CD4-positive, alpha-beta T cell (primary cell): ENCODE measurements at regions not wholly inside any gene's neighbourhood (a gene's known extent, or its start where the extent isn't known, plus 50 kb on each side); places are given as distances from the start of the nearest gene placed in this dataset.

Source experiments
- ATAC-seq: fragments of 200-7000 bp; cut with Tn5 transposase; one replicate; pipeline ENCODE4 v1.10.0; 2022; ENCODE audit warnings: mild to moderate bottlenecking; ENCODE audit not compliant: poor library complexity
- CTCF ChIA-PET: fragments of 350-600 bp; sonication (Branson Sonifier 250); formaldehyde crosslinking; loops from one replicate; lab custom pipeline; 2021; ENCODE audit warnings: antibody characterized with exemption, inconsistent platforms; lab: Charles Lee
- POLR2A ChIA-PET: fragments of 350-600 bp; sonication (Branson Sonifier 250); formaldehyde crosslinking; loops from one replicate; lab custom pipeline; 2021; ENCODE audit warnings: antibody characterized with exemption, inconsistent platforms; lab: Charles Lee
- DNase-seq, 14 experiments: peaks; one replicate each; pipeline ENCODE4 v3.0.0-alpha.2; 2013 to 2020; ENCODE audit warnings: mixed read lengths in 2 of 14
- H3K27ac ChIP-seq, 2 donors: one replicate each; pipeline versions ENCODE4 v1.5.1 to v1.7.0; 2013; ENCODE audit warnings: low read length in 2 of 2, low read depth in 1 of 2, mild to moderate bottlenecking in 1 of 2
- H3K27me3 ChIP-seq, 2 experiments: 1 replicate in 1 of 2; 2 replicates in 1 of 2; pipeline versions ENCODE4 v1.6.1 to v1.7.0; 2013; ENCODE audit warnings: low read length in 2 of 2, control low read depth in 1 of 2, mild to moderate bottlenecking in 1 of 2, moderate library complexity in 1 of 2; ENCODE audit not compliant: insufficient read depth in 2 of 2, control insufficient read depth in 1 of 2
- H3K36me3 ChIP-seq: one replicate; pipeline ENCODE4 v1.6.1; 2013; ENCODE audit warnings: low read length, control low read depth; ENCODE audit not compliant: insufficient read depth
- H3K4me1 ChIP-seq: one replicate; pipeline ENCODE4 v1.6.1; 2013; ENCODE audit warnings: low read length, control low read depth; ENCODE audit not compliant: insufficient read depth
- H3K4me3 ChIP-seq: one replicate; pipeline ENCODE4 v1.5.1; 2013; ENCODE audit warnings: mild to moderate bottlenecking, low read length, moderate library complexity
- H3K9me3 ChIP-seq, 2 experiments: 1 replicate in 1 of 2; 2 replicates in 1 of 2; pipeline versions ENCODE4 v1.6.1 to v1.7.0; 2013; ENCODE audit warnings: low read length in 2 of 2, mild to moderate bottlenecking in 2 of 2, control low read depth in 1 of 2, moderate library complexity in 1 of 2; ENCODE audit not compliant: control insufficient read depth in 1 of 2, insufficient read depth in 1 of 2
- H3K27ac Mint-ChIP-seq: one replicate; pipeline ENCODE4 v1.8.0; 2020; ENCODE audit warnings: mixed read lengths
- H3K27me3 Mint-ChIP-seq: one replicate; pipeline ENCODE4 v1.8.0; 2021; ENCODE audit warnings: mixed read lengths
- H3K36me3 Mint-ChIP-seq: one replicate; pipeline ENCODE4 v1.8.0; 2021; ENCODE audit warnings: low read depth, mixed read lengths
- H3K4me1 Mint-ChIP-seq: one replicate; pipeline ENCODE4 v1.8.0; 2021; ENCODE audit warnings: low read depth, mixed read lengths
- H3K4me3 Mint-ChIP-seq: one replicate; pipeline ENCODE4 v1.8.0; 2020; ENCODE audit warnings: mild to moderate bottlenecking, mixed read lengths
- H3K9me3 Mint-ChIP-seq: one replicate; pipeline ENCODE4 v1.8.0; 2020; ENCODE audit warnings: mixed read lengths
- CTCF ChIP-seq: fragments of 200-600 bp; IDR thresholded peaks from one replicate; pipeline ENCODE4 v1.8.0; 2022; ENCODE audit warnings: antibody characterized with exemption, mild to moderate bottlenecking
- intact Hi-C, 2 experiments: fragments of 100-400 bp; cut with DNase I in 1 of 2; cut with micrococcal nuclease in 1 of 2; formaldehyde crosslinking; loops; one replicate each; pipeline versions ENCODE4 v1.15.1 to v1.9.0; 2023 to 2025; cut with DNase I, micrococcal nuclease

- POLR2A ChIA-PET = no interaction called here
- intact Hi-C loops = loop anchor here in 1 of 2 experiments (5.0 to 10.0 kb wide), 2 partner anchors 80 to 288 kb away; no protein-coding TSS in a partner anchor
- no peak for ATAC-seq
- H3K4me1 Mint-ChIP-seq = peaks cover 20% of the 10 kb centered on the region
- H3K27me3 Mint-ChIP-seq = no peaks in the 10 kb centered on the region
- H3K36me3 ChIP-seq = no peaks in the 10 kb centered on the region
- H3K4me3 ChIP-seq = no peak overlapping the region
- H3K27ac ChIP-seq = no peak overlapping the region
- no peak overlapping the region for H3K4me3 Mint-ChIP-seq
- CTCF ChIA-PET = no interaction called here
- H3K9me3 Mint-ChIP-seq = no peaks in the 10 kb centered on the region
- H3K27ac Mint-ChIP-seq = no peak overlapping the region
- TF ChIP-seq CTCF = no peak
- H3K27me3 ChIP-seq = no peaks in the 10 kb centered on the region
- H3K36me3 Mint-ChIP-seq = no peaks in the 10 kb centered on the region
- DNase-seq = no peak
- H3K9me3 ChIP-seq = no peaks in the 10 kb centered on the region
- H3K4me1 ChIP-seq = peaks cover 16% of the 10 kb centered on the region
Observed at GRCh38 chr1:91594383-91595055, 93.9 kb downstream of the CDC7 start.

- no peaks in the 10 kb centered on the region for H3K9me3 Mint-ChIP-seq
- no peaks in the 10 kb centered on the region for H3K36me3 Mint-ChIP-seq
- POLR2A ChIA-PET = no interaction called here
- intact Hi-C loops = loop anchor here in 1 of 2 experiments (10.0 kb wide), 1 partner anchor 82 kb away; no protein-coding TSS in a partner anchor
- no peak overlapping the region for H3K27ac ChIP-seq
- no peak for DNase-seq
- H3K4me1 Mint-ChIP-seq = peaks cover 12% of the 10 kb centered on the region
- no peak overlapping the region for H3K4me3 ChIP-seq
- no peak overlapping the region for H3K27ac Mint-ChIP-seq
- CTCF ChIA-PET = no interaction called here
- no peak for TF ChIP-seq CTCF
- H3K4me1 ChIP-seq = peaks cover 11% of the 10 kb centered on the region
- H3K4me3 Mint-ChIP-seq = no peak overlapping the region
- ATAC-seq = no peak
- no peaks in the 10 kb centered on the region for H3K9me3 ChIP-seq
- H3K27me3 Mint-ChIP-seq = no peaks in the 10 kb centered on the region
- no peaks in the 10 kb centered on the region for H3K36me3 ChIP-seq
- no peaks in the 10 kb centered on the region for H3K27me3 ChIP-seq
Observed at GRCh38 chr1:91596474-91596873, 95.8 kb downstream of the CDC7 start.

- CTCF ChIA-PET = no interaction called here
- intact Hi-C loops = loop anchor here in 1 of 2 experiments (10.0 kb wide), 1 partner anchor 82 kb away; no protein-coding TSS in a partner anchor
- no peaks in the 10 kb centered on the region for H3K9me3 ChIP-seq
Observed at GRCh38 chr1:91597215-91597614, 96.6 kb downstream of the CDC7 start.

More at GRCh38 chr1:91597215-91597614, 96.6 kb downstream of the CDC7 start:
- peaks cover 4% of the 10 kb centered on the region for H3K4me1 Mint-ChIP-seq
- no peak overlapping the region for H3K4me3 Mint-ChIP-seq
- no peaks in the 10 kb centered on the region for H3K27me3 ChIP-seq
- no peaks in the 10 kb centered on the region for H3K27me3 Mint-ChIP-seq
- no peaks in the 10 kb centered on the region for H3K9me3 Mint-ChIP-seq
- H3K36me3 ChIP-seq = no peaks in the 10 kb centered on the region
- no peak overlapping the region for H3K27ac Mint-ChIP-seq
- peaks cover 5% of the 10 kb centered on the region for H3K4me1 ChIP-seq
- no peak overlapping the region for H3K4me3 ChIP-seq
- no peaks in the 10 kb centered on the region for H3K36me3 Mint-ChIP-seq
- POLR2A ChIA-PET = interaction anchor here (0.9 kb wide), 1 partner anchor 19 kb away, joined by 4 read pairs; no protein-coding TSS in a partner anchor
- no peak for ATAC-seq
- no peak overlapping the region for H3K27ac ChIP-seq
- no peak for DNase-seq
- TF ChIP-seq CTCF = no peak
